A172 (cell line): ENCODE measurements at regions not wholly inside any gene's neighbourhood (a gene's known extent, or its start where the extent isn't known, plus 50 kb on each side); places are given as distances from the start of the nearest gene placed in this dataset.
"Not testable (repeated sequence)": the region's sequence is repeated elsewhere in the genome, so short reads cannot be mapped to it uniquely, and the experiment has no call there.

Source experiments
- DNase-seq: peaks from one replicate; pipeline ENCODE4 v3.0.0-alpha.2; 2015; ENCODE audit warnings: low spot score

DNA sequence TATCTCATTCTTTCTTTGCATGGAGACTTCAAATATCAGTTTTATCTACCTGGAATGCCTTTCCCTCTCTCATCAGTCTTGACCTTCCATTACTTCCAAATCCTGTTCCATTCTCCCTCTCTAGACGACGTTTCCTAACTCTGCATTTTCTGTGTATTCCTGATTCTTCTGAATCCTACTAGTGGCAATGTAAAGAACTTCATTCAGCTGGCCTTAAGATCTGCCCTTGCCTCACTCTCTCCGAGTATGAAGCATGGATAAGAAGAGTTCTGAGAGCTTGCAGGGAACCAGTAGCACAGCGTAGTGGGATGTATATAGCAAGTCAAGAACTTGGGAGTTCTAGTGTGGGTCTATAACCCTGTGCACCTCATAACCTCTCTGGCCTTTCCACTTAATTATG, 68.5 kb upstream of the HOXC13 start:
- no peak for DNase-seq

DNA sequence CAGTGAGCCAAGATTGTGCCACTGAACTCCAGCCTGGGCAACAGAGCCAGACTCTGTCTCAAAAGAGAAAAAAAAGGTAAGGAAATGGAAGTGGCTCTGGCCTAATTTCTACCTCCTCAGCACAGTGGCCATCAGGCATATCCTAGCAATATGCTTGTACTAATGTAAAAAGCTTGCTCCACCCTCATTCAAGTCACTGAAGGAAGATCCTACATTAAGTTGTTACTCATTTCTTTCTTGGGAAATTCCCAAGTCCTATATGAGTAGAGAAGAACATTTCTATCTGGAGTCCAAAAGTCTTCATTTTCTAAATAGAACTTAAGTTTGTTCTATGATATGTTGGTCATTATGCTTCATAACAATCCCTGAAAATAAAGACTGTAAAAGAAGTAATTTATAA, 67.3 kb upstream of the HOXC13 start:
- DNase-seq = no peak

DNA sequence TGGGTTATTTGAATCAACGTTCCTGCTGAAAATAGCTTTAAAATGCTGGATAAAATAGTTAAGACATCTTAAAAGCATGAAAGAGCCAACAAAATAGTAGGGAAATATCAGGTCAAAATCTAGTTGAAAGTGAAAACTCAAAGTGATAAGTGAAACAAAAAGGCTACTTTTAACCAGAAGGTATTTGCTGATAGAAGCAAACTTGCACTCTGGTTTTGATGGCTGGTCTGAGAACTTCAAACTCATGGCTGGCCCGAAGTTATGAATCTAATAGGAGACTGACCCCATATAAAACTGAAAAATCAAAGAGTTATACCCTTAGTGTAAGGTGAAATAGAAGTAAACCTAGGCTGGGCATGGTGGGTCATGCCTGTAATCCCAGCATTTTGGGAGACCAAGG, 66.3 kb upstream of the HOXC13 start:
- no peak for DNase-seq

DNA sequence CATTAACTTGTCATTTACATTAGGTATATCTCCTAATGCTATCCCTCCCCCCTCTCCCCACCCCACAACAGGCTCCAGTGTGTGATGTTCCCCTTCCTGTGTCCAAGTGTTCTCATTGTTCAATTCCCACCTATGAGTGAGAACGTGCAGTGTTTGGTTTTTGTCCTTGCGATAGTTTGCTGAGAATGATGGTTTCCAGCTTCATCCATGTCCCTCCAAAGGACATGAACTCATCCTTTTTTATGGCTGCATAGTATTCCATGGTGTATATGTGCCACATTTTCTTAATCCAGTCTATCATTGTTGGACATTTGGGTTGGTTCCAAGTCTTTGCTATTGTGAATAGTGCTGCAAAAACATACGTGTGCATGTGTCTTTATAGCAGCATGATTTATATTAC, 60.7 kb upstream of the HOXC13 start:
- not testable (repeated sequence) for DNase-seq

DNA sequence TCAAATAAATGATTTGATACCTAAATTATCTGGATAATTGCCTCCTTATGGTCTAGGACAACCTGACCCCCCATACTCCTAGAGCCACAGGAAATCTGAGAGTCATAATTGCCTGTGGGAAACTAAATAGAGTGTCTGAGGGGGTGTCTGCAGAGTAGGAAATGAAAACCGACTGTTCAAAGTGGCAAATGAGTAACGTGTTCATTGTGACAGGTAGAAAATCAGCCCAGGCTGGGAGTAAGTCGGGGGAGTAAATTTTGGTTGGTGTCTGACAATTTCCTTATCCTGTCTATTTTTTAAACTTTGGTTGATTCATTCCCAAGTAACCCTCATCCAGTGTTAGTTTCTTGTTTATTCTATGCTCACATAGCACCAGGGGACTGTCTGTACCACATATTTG, 51.6 kb upstream of the HOXC13 start:
- no peak for DNase-seq

DNA sequence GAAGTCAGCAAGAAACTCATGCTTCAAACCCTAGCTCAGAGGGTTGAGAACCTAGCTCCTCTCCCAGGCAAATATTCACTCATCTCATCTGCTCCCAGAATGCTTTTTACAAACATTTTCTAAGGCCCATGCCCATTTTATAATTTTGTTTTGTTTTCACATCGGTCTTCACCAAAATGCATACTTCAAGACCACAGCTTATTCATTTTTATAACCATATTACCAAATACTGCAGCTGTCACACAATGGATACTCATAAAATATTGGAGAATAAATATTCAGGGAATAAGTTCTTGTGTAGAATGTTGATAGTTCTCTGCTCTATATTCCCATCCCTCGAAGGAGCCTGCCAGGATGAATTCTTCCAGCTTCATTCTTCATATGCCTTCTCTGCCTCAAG, 50.8 kb upstream of the HOXC13 start:
- DNase-seq = no peak
